K562 (cell line): ENCODE measurements at regions not wholly inside any gene's neighbourhood (a gene's known extent, or its start where the extent isn't known, plus 50 kb on each side); places are given as distances from the start of the nearest gene placed in this dataset.

Experiments used
- CBFB ChIP-seq: sonication (generic); formaldehyde crosslinking; IDR thresholded peaks from 2 replicates; pipeline ENCODE4 v1.4.0; 2020; ENCODE audit warnings: mild to moderate bottlenecking, missing genetic modification reagents
- CHD7 ChIP-seq: fragments of 200-600 bp; sonication (generic); IDR thresholded peaks from one replicate; pipeline ENCODE4 v1.6.1; 2012; ENCODE audit warnings: mild to moderate bottlenecking, low read depth, low read length, inconsistent platforms
- E2F1 ChIP-seq: sonication (generic); formaldehyde crosslinking; IDR thresholded peaks from 2 replicates; pipeline ENCODE4 v1.8.1; 2023; ENCODE audit warnings: mild to moderate bottlenecking, missing genetic modification reagents, moderate library complexity
- ELF1 ChIP-seq: fragments of 200-800 bp; sonication (Bioruptor generic); IDR thresholded peaks from 2 replicates; pipeline ENCODE4 v1.6.1; 2016; ENCODE audit warnings: missing genetic modification characterization, missing compliant biosample characterization
- IRF9 ChIP-seq: fragments of 450-650 bp; IDR thresholded peaks from 2 replicates; pipeline ENCODE4 v1.6.1; 2016; ENCODE audit warnings: missing biosample characterization, missing genetic modification characterization
- MCM2 ChIP-seq: fragments of 450-650 bp; IDR thresholded peaks from 2 replicates; pipeline ENCODE4 v1.6.1; 2017; ENCODE audit warnings: low read depth, mild to moderate bottlenecking
- NONO ChIP-seq, 2 experiments: fragments of 200-400 bp in 1 of 2; fragments of 450-650 bp in 1 of 2; formaldehyde crosslinking in 1 of 2; IDR thresholded peaks; 2 replicates each; pipeline ENCODE4 v1.6.1; 2017; ENCODE audit warnings: low read depth in 2 of 2, mild to moderate bottlenecking in 2 of 2, moderate library complexity in 2 of 2, low read length in 1 of 2
- SMARCB1 ChIP-seq: IDR thresholded peaks from 2 replicates; pipeline ENCODE4 v1.6.1; 2011; ENCODE audit warnings: improper control_type of control experiment, low read depth; ENCODE audit not compliant: insufficient read length
- SNIP1 ChIP-seq: fragments of 450-650 bp; IDR thresholded peaks from 2 replicates; pipeline ENCODE4 v1.7.1; 2017; ENCODE audit warnings: low read depth, mild to moderate bottlenecking
- ZNF197 ChIP-seq: fragments of 200-800 bp; sonication (Bioruptor generic); IDR thresholded peaks from 2 replicates; pipeline ENCODE4 v1.6.1; 2016; ENCODE audit warnings: low read depth, missing genetic modification characterization, missing compliant biosample characterization
- ZNF217 ChIP-seq: sonication (generic); formaldehyde crosslinking; IDR thresholded peaks from 2 replicates; pipeline ENCODE4 v1.8.0; 2022; ENCODE audit warnings: mild to moderate bottlenecking, missing genetic modification reagents
- ZNF282 ChIP-seq: sonication (generic); formaldehyde crosslinking; IDR thresholded peaks from 2 replicates; pipeline ENCODE4 v1.8.1; 2023; ENCODE audit warnings: missing genetic modification reagents
- ZNF324 ChIP-seq: fragments of 250-450 bp; sonication (Bioruptor Pico); IDR thresholded peaks from 2 replicates; pipeline ENCODE4 v1.4.0; 2020; ENCODE audit warnings: mild to moderate bottlenecking

GRCh38 chr2:58917596-58917995, 676.5 kb upstream of the FANCL start (continued):
- TF ChIP-seq IRF9 (tag), result no peak
- no peak for TF ChIP-seq CBFB (CRISPR knock-in tag)
- TF ChIP-seq ZNF324, result no peak
- no peak for TF ChIP-seq ZNF217
- TF ChIP-seq CHD7, result no peak
- TF ChIP-seq ZNF282 (CRISPR knock-in tag), result no peak
- no peak for TF ChIP-seq MCM2
- TF ChIP-seq E2F1 (CRISPR knock-in tag), result no peak
- no peak for TF ChIP-seq SMARCB1
- TF ChIP-seq NONO (IDR thresholded peaks at IDR 0.05; ENCODE audit: low read depth in 2 of 2, low read length in 1 of 2), result no peak
- no peak for TF ChIP-seq ELF1 (tag)
- TF ChIP-seq SNIP1, result no peak
- no peak for TF ChIP-seq ZNF197 (CRISPR knock-in tag)
